Smooth muscle cell (in vitro differentiated cells): ENCODE measurements at regions not wholly inside any gene's neighbourhood (a gene's known extent, or its start where the extent isn't known, plus 50 kb on each side); places are given as distances from the start of the nearest gene placed in this dataset.

Experiments used
- DNase-seq: peaks from one replicate; lab custom pipeline; 2025; ENCODE audit not compliant: unreplicated experiment; lab: John Stamatoyannopoulos, UW
- H2AFZ ChIP-seq: fragments of 200-600 bp; sonication (generic); 2 replicates; pipeline ENCODE4 v1.6.0; 2016; ENCODE audit warnings: antibody characterized with exemption, low read depth, mild to moderate bottlenecking
- H3F3A ChIP-seq: fragments of 200-600 bp; sonication (generic); 2 replicates; pipeline ENCODE4 v1.6.0; 2017; ENCODE audit warnings: antibody characterized with exemption, low read depth
- H3K27ac ChIP-seq: fragments of 200-600 bp; sonication (generic); 2 replicates; pipeline ENCODE4 v1.5.1; 2016; ENCODE audit warnings: low read depth, mild to moderate bottlenecking
- H3K27me3 ChIP-seq: fragments of 200-600 bp; sonication (generic); 2 replicates; pipeline ENCODE4 v1.6.1; 2016; ENCODE audit warnings: low read depth, mild to moderate bottlenecking
- H3K36me3 ChIP-seq: fragments of 200-600 bp; sonication (generic); 2 replicates; pipeline ENCODE4 v1.5.1; 2016; ENCODE audit warnings: low read depth
- H3K4me1 ChIP-seq: fragments of 200-600 bp; sonication (generic); 2 replicates; pipeline ENCODE4 v1.5.1; 2016; ENCODE audit warnings: low read depth
- H3K4me2 ChIP-seq: fragments of 200-600 bp; sonication (generic); 2 replicates; pipeline ENCODE4 v1.6.0; 2016; ENCODE audit warnings: mild to moderate bottlenecking
- H3K4me3 ChIP-seq: fragments of 200-600 bp; sonication (generic); 2 replicates; pipeline ENCODE4 v1.5.1; 2016; ENCODE audit warnings: mild to moderate bottlenecking
- H3K79me2 ChIP-seq: fragments of 200-600 bp; sonication (generic); 2 replicates; pipeline ENCODE4 v1.6.0; 2016; ENCODE audit warnings: low read depth, mild to moderate bottlenecking
- H3K9ac ChIP-seq: fragments of 200-600 bp; sonication (generic); 2 replicates; pipeline ENCODE4 v1.6.0; 2016; ENCODE audit warnings: low read depth
- H3K9me3 ChIP-seq: fragments of 200-600 bp; sonication (generic); replicated peaks from 2 replicates; pipeline ENCODE4 v1.5.1; 2016; ENCODE audit warnings: low read depth
- H4K20me1 ChIP-seq: fragments of 200-600 bp; sonication (generic); 2 replicates; pipeline ENCODE4 v1.6.0; 2016; ENCODE audit warnings: low read depth
- CTCF ChIP-seq: fragments of 200-600 bp; sonication (generic); IDR thresholded peaks from 2 replicates; pipeline ENCODE4 v1.5.1; 2017; ENCODE audit warnings: borderline replicate concordance, mild to moderate bottlenecking, antibody characterized with exemption; ENCODE audit not compliant: insufficient read depth, poor library complexity, severe bottlenecking
- WGBS: methylation state at CpG from one replicate; pipeline ENCODE4 v1.1.7; 2016; ENCODE audit warnings: low lambda C conversion rate; 5-methylcytosine and 5-hydroxymethylcytosine counted together

GRCh38 chr10:43863859-43864591 is 215.3 kb upstream of the ZNF32 start:
- Histone ChIP-seq H3K9me3 (no peaks in the 10 kb centered on the region), H4K20me1 (no peaks in the 10 kb centered on the region), H3K4me1 (no peaks in the 10 kb centered on the region), H3K9ac (no peak overlapping the region), H3K27me3 (no peaks in the 10 kb centered on the region), H3K4me3 (no peak overlapping the region), H3K4me2 (peak overlapping the region; percentile 14), H2AFZ (no peak overlapping the region), H3K79me2 (no peaks in the 10 kb centered on the region), H3K27ac (no peak overlapping the region), H3K36me3 (no peaks in the 10 kb centered on the region), H3F3A (no peaks in the 10 kb centered on the region)
- TF ChIP-seq CTCF, result no peak
- 81% methylated on average over 8 of the region's 8 CpGs for WGBS
- DNase-seq, result no peak

GRCh38 chr10:43863270-43863669 is 214.6 kb upstream of the ZNF32 start:
- Histone ChIP-seq H3K79me2 (no peaks in the 10 kb centered on the region), H3K27me3 (no peaks in the 10 kb centered on the region), H3F3A (no peaks in the 10 kb centered on the region), H3K36me3 (no peaks in the 10 kb centered on the region), H3K4me3 (no peak overlapping the region), H2AFZ (no peak overlapping the region), H3K4me2 (no peak overlapping the region), H3K4me1 (no peaks in the 10 kb centered on the region), H4K20me1 (no peaks in the 10 kb centered on the region), H3K27ac (no peak overlapping the region), H3K9me3 (no peaks in the 10 kb centered on the region), H3K9ac (no peak overlapping the region)
- TF ChIP-seq CTCF, result no peak
- 94% methylated on average over 9 of the region's 9 CpGs for WGBS
- no peak for DNase-seq

- H3F3A ChIP-seq, result no peaks in the 10 kb centered on the region
- DNase-seq, result no peak
- H3K9ac ChIP-seq, result no peak overlapping the region
- H2AFZ ChIP-seq, result no peak overlapping the region
- H4K20me1 ChIP-seq, result no peaks in the 10 kb centered on the region
- no peak overlapping the region for H3K4me2 ChIP-seq
- H3K79me2 ChIP-seq, result no peaks in the 10 kb centered on the region
- H3K9me3 ChIP-seq, result no peaks in the 10 kb centered on the region
- TF ChIP-seq CTCF, result no peak
- H3K27ac ChIP-seq, result no peak overlapping the region
- H3K4me1 ChIP-seq, result peaks cover 3% of the 10 kb centered on the region
- no peaks in the 10 kb centered on the region for H3K27me3 ChIP-seq
- H3K36me3 ChIP-seq, result no peaks in the 10 kb centered on the region
- 91% methylated on average over 5 of the region's 5 CpGs for WGBS
- no peak overlapping the region for H3K4me3 ChIP-seq
Observed at GRCh38 chr10:43862756-43863155, 214.1 kb upstream of the ZNF32 start.
